GM12878 (cell line): ENCODE measurements at regions not wholly inside any gene's neighbourhood (a gene's known extent, or its start where the extent isn't known, plus 50 kb on each side); places are given as distances from the start of the nearest gene placed in this dataset.

Experiments
- ATAC-seq: fragments of 200-7000 bp; cut with Tn5 transposase; 3 replicates; pipeline ENCODE4 v1.9.1; 2020; ENCODE audit warnings: mild to moderate bottlenecking, moderate library complexity
- BruUV-seq: library from RNA; stranded (reverse); fragments of 400-500 nt; replicated peaks from 2 replicates; lab custom pipeline; 2021; lab: Mats Ljungman, UMichigan
- CTCF ChIA-PET: fragments of 300-600 bp; sonication (Branson Sonifier 250); formaldehyde crosslinking; extraction: SDS; loops from one replicate; lab custom pipeline; 2021; ENCODE audit warnings: inconsistent platforms; lab: Yijun Ruan, JAX
- POLR2A ChIA-PET: fragments of 350-600 bp; formaldehyde crosslinking; extraction: SDS; loops from one replicate; lab custom pipeline; 2021; ENCODE audit warnings: inconsistent platforms; lab: Charles Lee
- RAD21 ChIA-PET: fragments of 300-600 bp; sonication (Branson Sonifier 250); formaldehyde crosslinking; loops from one replicate; lab custom pipeline; 2023; ENCODE audit warnings: antibody characterized with exemption; ENCODE audit not compliant: unreplicated experiment; lab: Charles Lee
- SMC1A ChIA-PET: fragments of 300-600 bp; sonication (Branson Sonifier 250); formaldehyde crosslinking; loops from one replicate; lab custom pipeline; 2023; ENCODE audit not compliant: unreplicated experiment, uncharacterized antibody; lab: Charles Lee
- DNase-seq: peaks from one replicate; pipeline ENCODE4 v3.0.0-alpha.2; 2011; ENCODE audit warnings: low read depth, low spot score
- FAIRE-seq: peaks from 3 replicates; lab custom pipeline; 2011; peaks lifted over from hg19 to GRCh38; lab: Jason Lieb, UNC
- H2AFZ ChIP-seq: 2 replicates; pipeline ENCODE4 v1.6.0; 2011; ENCODE audit warnings: low read depth, low read length, control low read depth; ENCODE audit not compliant: control insufficient read depth
- H3K27ac ChIP-seq: 2 replicates; pipeline ENCODE4 v1.5.1; 2011; ENCODE audit warnings: control low read depth; ENCODE audit not compliant: control insufficient read depth, insufficient read depth
- H3K27me3 ChIP-seq, 2 experiments: replicated peaks in 1 of 2; 2 replicates each; pipeline versions ENCODE4 v1.6.0 to v1.6.1; 2011; ENCODE audit warnings: low read length in 1 of 2; ENCODE audit not compliant: control insufficient read depth in 2 of 2, insufficient read depth in 2 of 2
- H3K36me3 ChIP-seq, 2 experiments: 2 replicates each; pipeline ENCODE4 v1.5.1; 2011; ENCODE audit warnings: low read length in 1 of 2; ENCODE audit not compliant: control insufficient read depth in 2 of 2, insufficient read depth in 2 of 2
- H3K4me1 ChIP-seq: 2 replicates; pipeline ENCODE4 v1.6.1; 2011; ENCODE audit warnings: mild to moderate bottlenecking, low read length, moderate library complexity, mixed read lengths; ENCODE audit not compliant: control insufficient read depth, insufficient read depth
- H3K4me2 ChIP-seq: 2 replicates; pipeline ENCODE4 v1.6.0; 2011; ENCODE audit warnings: control low read depth; ENCODE audit not compliant: control insufficient read depth, insufficient read depth
- H3K4me3 ChIP-seq: fragments of 200-600 bp; sonication (generic); 2 replicates; pipeline ENCODE4 v1.5.1; 2016
- H3K79me2 ChIP-seq: 2 replicates; pipeline ENCODE4 v1.6.0; 2011; ENCODE audit warnings: low read length; ENCODE audit not compliant: control insufficient read depth, insufficient read depth
- H3K9ac ChIP-seq: 2 replicates; pipeline ENCODE4 v1.8.0; 2011; ENCODE audit warnings: low read length, control low read depth, mixed read lengths; ENCODE audit not compliant: control insufficient read depth, insufficient read depth
- H3K9me3 ChIP-seq: replicated peaks from 3 replicates; pipeline ENCODE4 v1.5.1; 2011; ENCODE audit warnings: mild to moderate bottlenecking, low read length; ENCODE audit not compliant: control insufficient read depth, insufficient read depth
- H4K20me1 ChIP-seq: 2 replicates; pipeline ENCODE4 v1.6.0; 2011; ENCODE audit not compliant: control insufficient read depth, insufficient read depth
- GATAD2B ChIP-seq: fragments of 450-650 bp; conservative IDR thresholded peaks from 2 replicates; pipeline ENCODE4 v1.6.1; 2017; ENCODE audit warnings: low read depth, mild to moderate bottlenecking, moderate library complexity
- NFXL1 ChIP-seq: fragments of 450-650 bp; IDR thresholded peaks from 2 replicates; pipeline ENCODE4 v1.6.1; 2017; ENCODE audit warnings: antibody characterized with exemption, mild to moderate bottlenecking, borderline replicate concordance
- NR2C1 ChIP-seq: fragments of 450-650 bp; IDR thresholded peaks from 2 replicates; pipeline ENCODE4 v1.6.1; 2017; ENCODE audit warnings: antibody characterized with exemption, mild to moderate bottlenecking, moderate library complexity
- RBBP5 ChIP-seq: fragments of 200-600 bp; sonication (generic); conservative IDR thresholded peaks from 2 replicates; pipeline ENCODE4 v1.6.1; 2016
- WGBS: methylation state at CpG from one replicate; pipeline ENCODE4 v1.1.6; 2016; ENCODE audit warnings: low lambda C conversion rate; ENCODE audit not compliant: insufficient replicate concordance, insufficient coverage; ENCODE audit errors: missing lambda C conversion rate; 5-methylcytosine and 5-hydroxymethylcytosine counted together
- in situ Hi-C: fragments of 300-500 bp; cut with MboI; formaldehyde crosslinking; loops from 9 replicates; pipeline ENCODE4 v1.14.3; 2018; ENCODE audit warnings: mixed read lengths
- intact Hi-C: fragments of 100-400 bp; cut with micrococcal nuclease; formaldehyde crosslinking; loops from one replicate; pipeline ENCODE4 v1.14.2; 2022; ENCODE audit not compliant: unreplicated experiment
- TF ChIP-seq, protein P1 (sequence below): fragments of 450-650 bp; formaldehyde crosslinking; IDR thresholded peaks from 2 replicates; pipeline ENCODE4 v1.4.0; 2020; ENCODE audit warnings: mild to moderate bottlenecking, moderate library complexity
- TF ChIP-seq, protein P2 (sequence below): fragments of 450-650 bp; IDR thresholded peaks from 2 replicates; pipeline ENCODE4 v1.6.1; 2018; ENCODE audit warnings: borderline replicate concordance, mild to moderate bottlenecking; ENCODE audit not compliant: partially characterized antibody

GRCh38 chr17:31696703-31697325 is 162.2 kb downstream of the COPRS start (continued):
- TF ChIP-seq, protein P1, sequence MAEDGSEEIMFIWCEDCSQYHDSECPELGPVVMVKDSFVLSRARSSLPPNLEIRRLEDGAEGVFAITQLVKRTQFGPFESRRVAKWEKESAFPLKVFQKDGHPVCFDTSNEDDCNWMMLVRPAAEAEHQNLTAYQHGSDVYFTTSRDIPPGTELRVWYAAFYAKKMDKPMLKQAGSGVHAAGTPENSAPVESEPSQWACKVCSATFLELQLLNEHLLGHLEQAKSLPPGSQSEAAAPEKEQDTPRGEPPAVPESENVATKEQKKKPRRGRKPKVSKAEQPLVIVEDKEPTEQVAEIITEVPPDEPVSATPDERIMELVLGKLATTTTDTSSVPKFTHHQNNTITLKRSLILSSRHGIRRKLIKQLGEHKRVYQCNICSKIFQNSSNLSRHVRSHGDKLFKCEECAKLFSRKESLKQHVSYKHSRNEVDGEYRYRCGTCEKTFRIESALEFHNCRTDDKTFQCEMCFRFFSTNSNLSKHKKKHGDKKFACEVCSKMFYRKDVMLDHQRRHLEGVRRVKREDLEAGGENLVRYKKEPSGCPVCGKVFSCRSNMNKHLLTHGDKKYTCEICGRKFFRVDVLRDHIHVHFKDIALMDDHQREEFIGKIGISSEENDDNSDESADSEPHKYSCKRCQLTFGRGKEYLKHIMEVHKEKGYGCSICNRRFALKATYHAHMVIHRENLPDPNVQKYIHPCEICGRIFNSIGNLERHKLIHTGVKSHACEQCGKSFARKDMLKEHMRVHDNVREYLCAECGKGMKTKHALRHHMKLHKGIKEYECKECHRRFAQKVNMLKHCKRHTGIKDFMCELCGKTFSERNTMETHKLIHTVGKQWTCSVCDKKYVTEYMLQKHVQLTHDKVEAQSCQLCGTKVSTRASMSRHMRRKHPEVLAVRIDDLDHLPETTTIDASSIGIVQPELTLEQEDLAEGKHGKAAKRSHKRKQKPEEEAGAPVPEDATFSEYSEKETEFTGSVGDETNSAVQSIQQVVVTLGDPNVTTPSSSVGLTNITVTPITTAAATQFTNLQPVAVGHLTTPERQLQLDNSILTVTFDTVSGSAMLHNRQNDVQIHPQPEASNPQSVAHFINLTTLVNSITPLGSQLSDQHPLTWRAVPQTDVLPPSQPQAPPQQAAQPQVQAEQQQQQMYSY (CRISPR knock-in tag), result no peak
- TF ChIP-seq RBBP5, result no peak
- no peak for TF ChIP-seq GATAD2B
- no peak for TF ChIP-seq NR2C1

- POLR2A ChIA-PET, result interaction anchor here (0.5 kb wide), 2 partner anchors 11 to 235 kb away, joined by 3 to 5 read pairs; no protein-coding TSS in a partner anchor
- no peak overlapping the region for H3K4me3 ChIP-seq
- no peak overlapping the region for H2AFZ ChIP-seq
- no peaks in the 10 kb centered on the region for H3K4me1 ChIP-seq
- intact Hi-C loops, result no loop called here
- no peaks in the 10 kb centered on the region for H4K20me1 ChIP-seq
- no peak for FAIRE-seq
- no peak overlapping the region for H3K27ac ChIP-seq
- H3K27me3 ChIP-seq, result peaks cover 0 to 2% of the 10 kb centered on the region in 2 experiments; a peak in 3 of 4 replicates
- SMC1A ChIA-PET, result interaction anchor here (1.2 kb wide), 1 partner anchor 11 kb away, joined by 6 read pairs; no protein-coding TSS in a partner anchor
- no peak overlapping the region for H3K4me2 ChIP-seq
- 61% methylated on average over 12 of the region's 12 CpGs for WGBS
- TF ChIP-seq, protein P2, sequence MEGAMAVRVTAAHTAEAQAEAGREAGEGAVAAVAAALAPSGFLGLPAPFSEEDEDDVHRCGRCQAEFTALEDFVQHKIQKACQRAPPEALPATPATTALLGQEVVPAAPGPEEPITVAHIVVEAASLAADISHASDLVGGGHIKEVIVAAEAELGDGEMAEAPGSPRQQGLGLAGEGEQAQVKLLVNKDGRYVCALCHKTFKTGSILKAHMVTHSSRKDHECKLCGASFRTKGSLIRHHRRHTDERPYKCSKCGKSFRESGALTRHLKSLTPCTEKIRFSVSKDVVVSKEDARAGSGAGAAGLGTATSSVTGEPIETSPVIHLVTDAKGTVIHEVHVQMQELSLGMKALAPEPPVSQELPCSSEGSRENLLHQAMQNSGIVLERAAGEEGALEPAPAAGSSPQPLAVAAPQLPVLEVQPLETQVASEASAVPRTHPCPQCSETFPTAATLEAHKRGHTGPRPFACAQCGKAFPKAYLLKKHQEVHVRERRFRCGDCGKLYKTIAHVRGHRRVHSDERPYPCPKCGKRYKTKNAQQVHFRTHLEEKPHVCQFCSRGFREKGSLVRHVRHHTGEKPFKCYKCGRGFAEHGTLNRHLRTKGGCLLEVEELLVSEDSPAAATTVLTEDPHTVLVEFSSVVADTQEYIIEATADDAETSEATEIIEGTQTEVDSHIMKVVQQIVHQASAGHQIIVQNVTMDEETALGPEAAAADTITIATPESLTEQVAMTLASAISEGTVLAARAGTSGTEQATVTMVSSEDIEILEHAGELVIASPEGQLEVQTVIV, result no peak
- no peak for TF ChIP-seq NFXL1
- TF ChIP-seq, all 136 proteins: peak for 0
- CTCF ChIA-PET, result no interaction called here
- BruUV-seq, result no TSS peak
- Histone ChIP-seq H3K9me3 (no peaks in the 10 kb centered on the region), H3K36me3 (no peaks in the 10 kb centered on the region), H3K79me2 (no peaks in the 10 kb centered on the region), H3K9ac (no peak overlapping the region)
- ATAC-seq (no peak), DNase-seq (no peak)
- RAD21 ChIA-PET, result interaction anchor here (0.8 kb wide), 1 partner anchor 147 kb away, joined by 3 read pairs; no protein-coding TSS in a partner anchor
- in situ Hi-C loops, result no loop called here
Measured at GRCh38 chr17:31696184-31696602, 162.9 kb downstream of the COPRS start.
